H9 (cell line): ENCODE measurements at regions not wholly inside any gene's neighbourhood (a gene's known extent, or its start where the extent isn't known, plus 50 kb on each side); places are given as distances from the start of the nearest gene placed in this dataset.

ENCODE experiments used
- DNase-seq: peaks from one replicate; pipeline ENCODE4 v3.0.0-alpha.2; 2017
- H2AFZ ChIP-seq: one replicate; pipeline ENCODE4 v1.6.1; 2013; ENCODE audit warnings: mild to moderate bottlenecking, low read length, control low read depth, moderate library complexity
- H2AK5ac ChIP-seq: 2 replicates; pipeline ENCODE4 v1.6.1; 2013; ENCODE audit warnings: low read length, control low read depth, mixed read lengths; ENCODE audit not compliant: insufficient read length
- H2BK120ac ChIP-seq: one replicate; pipeline ENCODE4 v1.6.1; 2013; ENCODE audit warnings: low read depth, mild to moderate bottlenecking, low read length, control low read depth, inconsistent platforms; ENCODE audit not compliant: poor library complexity, severe bottlenecking
- H2BK12ac ChIP-seq: 2 replicates; pipeline ENCODE4 v1.6.1; 2013; ENCODE audit warnings: low read length, control low read depth, mixed read lengths, low read depth; ENCODE audit not compliant: insufficient read length
- H2BK15ac ChIP-seq: 2 replicates; pipeline ENCODE4 v1.6.1; 2013; ENCODE audit warnings: low read depth, low read length, control low read depth
- H2BK20ac ChIP-seq: one replicate; pipeline ENCODE4 v1.6.1; 2013; ENCODE audit warnings: low read depth, mild to moderate bottlenecking, low read length, control low read depth, inconsistent platforms; ENCODE audit not compliant: poor library complexity, severe bottlenecking
- H2BK5ac ChIP-seq: 2 replicates; pipeline ENCODE4 v1.6.1; 2013; ENCODE audit warnings: low read length, control low read depth, mixed read lengths; ENCODE audit not compliant: insufficient read length
- H3K14ac ChIP-seq: 2 replicates; pipeline ENCODE4 v1.6.1; 2013; ENCODE audit warnings: low read length, control low read depth; ENCODE audit not compliant: insufficient read depth
- H3K18ac ChIP-seq: 2 replicates; pipeline ENCODE4 v1.6.1; 2013; ENCODE audit warnings: low read depth, mild to moderate bottlenecking, mixed read lengths, low read length, control low read depth; ENCODE audit not compliant: insufficient read length
- H3K23ac ChIP-seq: 2 replicates; pipeline ENCODE4 v1.6.1; 2013; ENCODE audit warnings: low read length, control low read depth, mixed read lengths, low read depth; ENCODE audit not compliant: insufficient read length
- H3K23me2 ChIP-seq: 2 replicates; pipeline ENCODE4 v1.6.1; 2013; ENCODE audit warnings: low read depth, mild to moderate bottlenecking, mixed read lengths, low read length, control low read depth; ENCODE audit not compliant: insufficient read length, poor library complexity, severe bottlenecking
- H3K27ac ChIP-seq: 2 replicates; pipeline ENCODE4 v1.5.1; 2013; ENCODE audit warnings: low read length, control low read depth, mixed read lengths, low read depth; ENCODE audit not compliant: insufficient read length
- H3K27me3 ChIP-seq: 2 replicates; pipeline ENCODE4 v1.6.1; 2013; ENCODE audit warnings: low read length, control low read depth, inconsistent platforms; ENCODE audit not compliant: insufficient read depth
- H3K4ac ChIP-seq: 2 replicates; pipeline ENCODE4 v1.6.1; 2013; ENCODE audit warnings: low read depth, mild to moderate bottlenecking, control low read depth, inconsistent platforms, low read length, moderate library complexity
- H3K4me1 ChIP-seq: 2 replicates; pipeline ENCODE4 v1.6.1; 2013; ENCODE audit warnings: low read length, control low read depth, inconsistent platforms; ENCODE audit not compliant: insufficient read depth
- H3K4me2 ChIP-seq: 2 replicates; pipeline ENCODE4 v1.6.1; 2013; ENCODE audit warnings: low read length, control low read depth, mixed read lengths; ENCODE audit not compliant: insufficient read length, insufficient read depth
- H3K56ac ChIP-seq: 2 replicates; pipeline ENCODE4 v1.6.1; 2013; ENCODE audit warnings: low read depth, mild to moderate bottlenecking, mixed read lengths, low read length, control low read depth; ENCODE audit not compliant: insufficient read length
- H3K79me1 ChIP-seq: 2 replicates; pipeline ENCODE4 v1.6.1; 2013; ENCODE audit warnings: low read depth, mild to moderate bottlenecking, moderate library complexity, low read length, control low read depth, inconsistent platforms; ENCODE audit not compliant: insufficient read depth, poor library complexity, severe bottlenecking
- H3K79me2 ChIP-seq: 2 replicates; pipeline ENCODE4 v1.6.1; 2013; ENCODE audit warnings: low read length, control low read depth, inconsistent platforms; ENCODE audit not compliant: insufficient read depth
- H3K9ac ChIP-seq: 2 replicates; pipeline ENCODE4 v1.6.1; 2013; ENCODE audit warnings: low read length, control low read depth, mixed read lengths; ENCODE audit not compliant: insufficient read length; ENCODE audit errors: extremely low read depth
- H3K9me3 ChIP-seq: one replicate; pipeline ENCODE4 v1.6.1; 2013; ENCODE audit warnings: low read depth, low read length, inconsistent platforms; ENCODE audit not compliant: control insufficient read depth
- H3T11ph ChIP-seq: one replicate; pipeline ENCODE4 v1.6.1; 2013; ENCODE audit warnings: mild to moderate bottlenecking, low read length, control low read depth, inconsistent platforms
- H4K20me1 ChIP-seq: one replicate; pipeline ENCODE4 v1.6.1; 2013; ENCODE audit not compliant: control insufficient read depth, insufficient read length, insufficient read depth
- H4K5ac ChIP-seq: 2 replicates; pipeline ENCODE4 v1.6.1; 2013; ENCODE audit warnings: low read depth, mild to moderate bottlenecking, mixed read lengths, low read length, control low read depth; ENCODE audit not compliant: insufficient read length
- H4K8ac ChIP-seq: replicated peaks from 2 replicates; pipeline ENCODE4 v1.6.1; 2013; ENCODE audit warnings: low read length, control low read depth, mixed read lengths, low read depth; ENCODE audit not compliant: insufficient read length
- H4K91ac ChIP-seq: 2 replicates; pipeline ENCODE4 v1.6.1; 2013; ENCODE audit warnings: low read depth, mild to moderate bottlenecking, moderate library complexity, mixed read lengths, low read length, control low read depth; ENCODE audit not compliant: insufficient read length
- H3K27ac Mint-ChIP-seq, 3 experiments: 2 replicates in 2 of 3; 3 replicates in 1 of 3; pipeline ENCODE4 v1.8.0; 2020 to 2021; ENCODE audit warnings: mixed read lengths in 3 of 3, mild to moderate bottlenecking in 1 of 3, moderate library complexity in 1 of 3
- H3K27me3 Mint-ChIP-seq: 2 replicates; pipeline ENCODE4 v1.8.0; 2021; ENCODE audit warnings: low read depth, mild to moderate bottlenecking, moderate library complexity, mixed read lengths
- H3K36me3 Mint-ChIP-seq, 3 experiments: 2 replicates in 2 of 3; 3 replicates in 1 of 3; pipeline ENCODE4 v1.8.0; 2020 to 2021; ENCODE audit warnings: low read depth in 3 of 3, mixed read lengths in 3 of 3; ENCODE audit not compliant: insufficient read depth in 1 of 3
- H3K4me1 Mint-ChIP-seq, 2 experiments: 2 replicates each; pipeline ENCODE4 v1.8.0; 2020; ENCODE audit warnings: mixed read lengths in 2 of 2
- H3K4me3 Mint-ChIP-seq, 2 experiments: 2 replicates in 1 of 2; 3 replicates in 1 of 2; pipeline ENCODE4 v1.8.0; 2020 to 2021; ENCODE audit warnings: mild to moderate bottlenecking in 2 of 2, mixed read lengths in 2 of 2, moderate library complexity in 1 of 2
- H3K9me3 Mint-ChIP-seq, 2 experiments: 2 replicates in 1 of 2; 3 replicates in 1 of 2; pipeline ENCODE4 v1.8.0; 2020; ENCODE audit warnings: mild to moderate bottlenecking in 2 of 2, mixed read lengths in 2 of 2, moderate library complexity in 1 of 2
- CTCF ChIP-seq: fragments of 200-600 bp; sonication (generic); conservative IDR thresholded peaks from 3 replicates; pipeline ENCODE4 v1.8.0; 2021; ENCODE audit warnings: antibody characterized with exemption, mild to moderate bottlenecking
- WGBS: extraction: QIAGEN DNeasy Blood & Tissue Kit; methylation state at CpG from one replicate; pipeline ENCODE4 v1.1.7; 2013; ENCODE audit warnings: missing lambda C conversion rate, low lambda C conversion rate, mixed read lengths; ENCODE audit not compliant: insufficient read length; ENCODE audit errors: extremely low coverage; 5-methylcytosine and 5-hydroxymethylcytosine counted together

GRCh38 chr15:31563421-31563820 is 236.8 kb downstream of the KLF13 start:
- Histone ChIP-seq H3K18ac (no peak overlapping the region), H2BK12ac (no peak overlapping the region), H3K14ac (peak overlapping the region; percentile 37; the same call in 1 of the 2 replicates), H3K56ac (no peak overlapping the region), H2BK20ac (no peak overlapping the region), H2BK15ac (no peak overlapping the region), H3K79me1 (no peaks in the 10 kb centered on the region), H3K9ac (no peak overlapping the region), H3K27me3 (no peaks in the 10 kb centered on the region), H2AFZ (no peak overlapping the region), H3T11ph (no peak overlapping the region), H4K8ac (no peak overlapping the region), H4K91ac (no peak overlapping the region), H2BK5ac (no peak overlapping the region), H3K4me2 (no peak overlapping the region), H3K4me1 (no peaks in the 10 kb centered on the region), H3K23me2 (no peaks in the 10 kb centered on the region), H2BK120ac (no peak overlapping the region), H3K4ac (no peak overlapping the region), H3K27ac (no peak overlapping the region), H2AK5ac (no peak overlapping the region), H3K9me3 (no peaks in the 10 kb centered on the region), H4K5ac (no peak overlapping the region), H4K20me1 (no peaks in the 10 kb centered on the region), H3K23ac (no peak overlapping the region), H3K79me2 (no peaks in the 10 kb centered on the region)
- peaks cover 9 to 15% (median 10%) of the 10 kb centered on the region in 3 experiments; a peak in 6 of 7 replicates for H3K36me3 Mint-ChIP-seq
- WGBS: no CpG with 5 or more reads among the region's 3 CpGs
- no peak for DNase-seq
- no peak for TF ChIP-seq CTCF
- no peaks in the 10 kb centered on the region for H3K4me1 Mint-ChIP-seq
- H3K9me3 Mint-ChIP-seq: peaks cover 6 to 17% of the 10 kb centered on the region in 2 experiments; a peak in 4 of 5 replicates
- H3K27me3 Mint-ChIP-seq: no peaks in the 10 kb centered on the region; the same call in 1 of the 2 replicates
- H3K27ac Mint-ChIP-seq: no peak overlapping the region
- no peak overlapping the region for H3K4me3 Mint-ChIP-seq
